ENCODE measurements at regions not wholly inside any gene's neighbourhood (a gene's known extent, or its start where the extent isn't known, plus 50 kb on each side); places are given as distances from the start of the nearest gene placed in this dataset.

- Mint-ChIP-seq H3K27me3 (ENCODE audit: insufficient read depth, low read depth, poor library complexity) (no peaks in the 10 kb centered on the region), H3K36me3 (ENCODE audit: low read depth) (no peaks in the 10 kb centered on the region), H3K9me3 (no peaks in the 10 kb centered on the region; the same call in 2 of the 3 replicates), H3K4me3 (no peak overlapping the region), H3K4me1 (no peaks in the 10 kb centered on the region), H3K27ac (no peak overlapping the region)
- H3K4me3 ChIP-seq = no peak overlapping the region
- H3K27me3 ChIP-seq (ENCODE audit: insufficient read depth) = no peaks in the 10 kb centered on the region
- DNase-seq (ENCODE audit: low spot score) (no peak), ATAC-seq (no peak)
- no peaks in the 10 kb centered on the region for H4K20me1 ChIP-seq (replicated peaks; ENCODE audit: insufficient read depth)
- H3K79me2 ChIP-seq (replicated peaks; ENCODE audit: insufficient read depth) = no peaks in the 10 kb centered on the region
- no peak overlapping the region for H2AFZ ChIP-seq
- no peak overlapping the region for H3K4me2 ChIP-seq
- no peak overlapping the region for H3K27ac ChIP-seq (ENCODE audit: low read depth)
- no peaks in the 10 kb centered on the region for H3K4me1 ChIP-seq (ENCODE audit: insufficient read depth)
- TF ChIP-seq JUNB (IDR thresholded peaks at IDR 0.05; ENCODE audit: unreplicated experiment) = no peak
- no peak for TF ChIP-seq ZNF114 (CRISPR knock-in tag; IDR thresholded peaks at IDR 0.05)
- TF ChIP-seq, protein P1, sequence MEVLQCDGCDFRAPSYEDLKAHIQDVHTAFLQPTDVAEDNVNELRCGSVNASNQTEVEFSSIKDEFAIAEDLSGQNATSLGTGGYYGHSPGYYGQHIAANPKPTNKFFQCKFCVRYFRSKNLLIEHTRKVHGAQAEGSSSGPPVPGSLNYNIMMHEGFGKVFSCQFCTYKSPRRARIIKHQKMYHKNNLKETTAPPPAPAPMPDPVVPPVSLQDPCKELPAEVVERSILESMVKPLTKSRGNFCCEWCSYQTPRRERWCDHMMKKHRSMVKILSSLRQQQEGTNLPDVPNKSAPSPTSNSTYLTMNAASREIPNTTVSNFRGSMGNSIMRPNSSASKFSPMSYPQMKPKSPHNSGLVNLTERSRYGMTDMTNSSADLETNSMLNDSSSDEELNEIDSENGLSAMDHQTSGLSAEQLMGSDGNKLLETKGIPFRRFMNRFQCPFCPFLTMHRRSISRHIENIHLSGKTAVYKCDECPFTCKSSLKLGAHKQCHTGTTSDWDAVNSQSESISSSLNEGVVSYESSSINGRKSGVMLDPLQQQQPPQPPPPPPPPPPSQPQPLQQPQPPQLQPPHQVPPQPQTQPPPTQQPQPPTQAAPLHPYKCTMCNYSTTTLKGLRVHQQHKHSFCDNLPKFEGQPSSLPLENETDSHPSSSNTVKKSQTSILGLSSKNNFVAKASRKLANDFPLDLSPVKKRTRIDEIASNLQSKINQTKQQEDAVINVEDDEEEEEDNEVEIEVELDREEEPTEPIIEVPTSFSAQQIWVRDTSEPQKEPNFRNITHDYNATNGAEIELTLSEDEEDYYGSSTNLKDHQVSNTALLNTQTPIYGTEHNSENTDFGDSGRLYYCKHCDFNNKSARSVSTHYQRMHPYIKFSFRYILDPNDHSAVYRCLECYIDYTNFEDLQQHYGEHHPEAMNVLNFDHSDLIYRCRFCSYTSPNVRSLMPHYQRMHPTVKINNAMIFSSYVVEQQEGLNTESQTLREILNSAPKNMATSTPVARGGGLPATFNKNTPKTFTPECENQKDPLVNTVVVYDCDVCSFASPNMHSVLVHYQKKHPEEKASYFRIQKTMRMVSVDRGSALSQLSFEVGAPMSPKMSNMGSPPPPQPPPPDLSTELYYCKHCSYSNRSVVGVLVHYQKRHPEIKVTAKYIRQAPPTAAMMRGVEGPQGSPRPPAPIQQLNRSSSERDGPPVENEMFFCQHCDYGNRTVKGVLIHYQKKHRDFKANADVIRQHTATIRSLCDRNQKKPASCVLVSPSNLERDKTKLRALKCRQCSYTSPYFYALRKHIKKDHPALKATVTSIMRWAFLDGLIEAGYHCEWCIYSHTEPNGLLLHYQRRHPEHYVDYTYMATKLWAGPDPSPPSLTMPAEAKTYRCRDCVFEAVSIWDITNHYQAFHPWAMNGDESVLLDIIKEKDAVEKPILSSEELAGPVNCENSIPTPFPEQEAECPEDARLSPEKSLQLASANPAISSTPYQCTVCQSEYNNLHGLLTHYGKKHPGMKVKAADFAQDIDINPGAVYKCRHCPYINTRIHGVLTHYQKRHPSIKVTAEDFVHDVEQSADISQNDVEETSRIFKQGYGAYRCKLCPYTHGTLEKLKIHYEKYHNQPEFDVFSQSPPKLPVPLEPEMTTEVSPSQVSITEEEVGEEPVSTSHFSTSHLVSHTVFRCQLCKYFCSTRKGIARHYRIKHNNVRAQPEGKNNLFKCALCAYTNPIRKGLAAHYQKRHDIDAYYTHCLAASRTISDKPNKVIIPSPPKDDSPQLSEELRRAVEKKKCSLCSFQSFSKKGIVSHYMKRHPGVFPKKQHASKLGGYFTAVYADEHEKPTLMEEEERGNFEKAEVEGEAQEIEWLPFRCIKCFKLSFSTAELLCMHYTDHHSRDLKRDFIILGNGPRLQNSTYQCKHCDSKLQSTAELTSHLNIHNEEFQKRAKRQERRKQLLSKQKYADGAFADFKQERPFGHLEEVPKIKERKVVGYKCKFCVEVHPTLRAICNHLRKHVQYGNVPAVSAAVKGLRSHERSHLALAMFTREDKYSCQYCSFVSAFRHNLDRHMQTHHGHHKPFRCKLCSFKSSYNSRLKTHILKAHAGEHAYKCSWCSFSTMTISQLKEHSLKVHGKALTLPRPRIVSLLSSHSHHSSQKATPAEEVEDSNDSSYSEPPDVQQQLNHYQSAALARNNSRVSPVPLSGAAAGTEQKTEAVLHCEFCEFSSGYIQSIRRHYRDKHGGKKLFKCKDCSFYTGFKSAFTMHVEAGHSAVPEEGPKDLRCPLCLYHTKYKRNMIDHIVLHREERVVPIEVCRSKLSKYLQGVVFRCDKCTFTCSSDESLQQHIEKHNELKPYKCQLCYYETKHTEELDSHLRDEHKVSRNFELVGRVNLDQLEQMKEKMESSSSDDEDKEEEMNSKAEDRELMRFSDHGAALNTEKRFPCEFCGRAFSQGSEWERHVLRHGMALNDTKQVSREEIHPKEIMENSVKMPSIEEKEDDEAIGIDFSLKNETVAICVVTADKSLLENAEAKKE (CRISPR knock-in tag; IDR thresholded peaks at IDR 0.05) = no peak
- no peak for TF ChIP-seq CREB1 (CRISPR knock-in tag; IDR thresholded peaks at IDR 0.05; ENCODE audit: low read depth)
- TF ChIP-seq REST (IDR thresholded peaks at IDR 0.05; ENCODE audit: unreplicated experiment) = no peak
- TF ChIP-seq ETS1 (IDR thresholded peaks at IDR 0.05) = no peak
- no peak for TF ChIP-seq EZH2 (IDR thresholded peaks at IDR 0.05; ENCODE audit: low read depth, unreplicated experiment)
- TF ChIP-seq NANOG (IDR thresholded peaks at IDR 0.05; ENCODE audit: borderline replicate concordance) = no peak
- TF ChIP-seq ZNF331 (CRISPR knock-in tag; IDR thresholded peaks at IDR 0.05; ENCODE audit: low read depth) = no peak
- TF ChIP-seq, protein P2, sequence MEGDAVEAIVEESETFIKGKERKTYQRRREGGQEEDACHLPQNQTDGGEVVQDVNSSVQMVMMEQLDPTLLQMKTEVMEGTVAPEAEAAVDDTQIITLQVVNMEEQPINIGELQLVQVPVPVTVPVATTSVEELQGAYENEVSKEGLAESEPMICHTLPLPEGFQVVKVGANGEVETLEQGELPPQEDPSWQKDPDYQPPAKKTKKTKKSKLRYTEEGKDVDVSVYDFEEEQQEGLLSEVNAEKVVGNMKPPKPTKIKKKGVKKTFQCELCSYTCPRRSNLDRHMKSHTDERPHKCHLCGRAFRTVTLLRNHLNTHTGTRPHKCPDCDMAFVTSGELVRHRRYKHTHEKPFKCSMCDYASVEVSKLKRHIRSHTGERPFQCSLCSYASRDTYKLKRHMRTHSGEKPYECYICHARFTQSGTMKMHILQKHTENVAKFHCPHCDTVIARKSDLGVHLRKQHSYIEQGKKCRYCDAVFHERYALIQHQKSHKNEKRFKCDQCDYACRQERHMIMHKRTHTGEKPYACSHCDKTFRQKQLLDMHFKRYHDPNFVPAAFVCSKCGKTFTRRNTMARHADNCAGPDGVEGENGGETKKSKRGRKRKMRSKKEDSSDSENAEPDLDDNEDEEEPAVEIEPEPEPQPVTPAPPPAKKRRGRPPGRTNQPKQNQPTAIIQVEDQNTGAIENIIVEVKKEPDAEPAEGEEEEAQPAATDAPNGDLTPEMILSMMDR (conservative IDR thresholded peaks at IDR 0.05; ENCODE audit: low read depth in 2 of 2) = no peak
- TF ChIP-seq STAT1 (IDR thresholded peaks at IDR 0.05; ENCODE audit: unreplicated experiment) = no peak
- TF ChIP-seq POLR2AphosphoS5 (IDR thresholded peaks at IDR 0.05; ENCODE audit: low read depth) = no peak
- no peak for TF ChIP-seq EZH2phosphoT487 (IDR thresholded peaks at IDR 0.05; ENCODE audit: unreplicated experiment)
- H3F3A ChIP-seq (replicated peaks; ENCODE audit: low read depth) = no peaks in the 10 kb centered on the region
- H3K36me3 ChIP-seq (ENCODE audit: insufficient read depth) = no peaks in the 10 kb centered on the region; the same call in 1 of the 2 replicates
- H3K9me2 ChIP-seq (ENCODE audit: insufficient read depth) = peaks cover 11% of the 10 kb centered on the region
Measured at GRCh38 chr15:87682527-87682926, 574.0 kb downstream of the NTRK3 start.
